GM18499 (cell line): ENCODE measurements at regions not wholly inside any gene's neighbourhood (a gene's known extent, or its start where the extent isn't known, plus 50 kb on each side); places are given as distances from the start of the nearest gene placed in this dataset.

Experiments
- ATAC-seq: cut with Tn5 transposase; IDR thresholded peaks from one replicate; pipeline ENCODE4 v1.9.1; 2021; ENCODE audit warnings: moderate number of reproducible peaks; ENCODE audit not compliant: insufficient read depth, unreplicated experiment

DNA sequence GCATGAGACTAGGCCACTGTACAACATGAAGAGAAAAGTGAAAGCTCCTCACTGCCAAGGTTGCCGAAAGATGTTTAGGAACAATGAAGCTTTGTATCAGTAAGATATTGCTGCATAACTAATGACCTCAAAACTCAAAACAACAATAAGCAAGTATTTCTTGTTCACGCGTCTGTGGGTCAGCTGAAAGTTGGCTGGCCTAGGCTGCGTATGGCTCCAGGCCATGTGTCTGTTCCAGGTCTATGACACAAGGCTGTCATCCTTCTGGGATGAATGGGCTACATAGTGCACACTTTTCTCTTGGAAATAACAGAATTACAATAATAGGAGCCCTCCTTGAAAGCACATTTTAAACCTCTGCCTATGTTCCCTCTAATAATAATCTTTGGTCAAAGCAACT is 515.9 kb downstream of the PLPP3 start:
- ATAC-seq: no peak

DNA sequence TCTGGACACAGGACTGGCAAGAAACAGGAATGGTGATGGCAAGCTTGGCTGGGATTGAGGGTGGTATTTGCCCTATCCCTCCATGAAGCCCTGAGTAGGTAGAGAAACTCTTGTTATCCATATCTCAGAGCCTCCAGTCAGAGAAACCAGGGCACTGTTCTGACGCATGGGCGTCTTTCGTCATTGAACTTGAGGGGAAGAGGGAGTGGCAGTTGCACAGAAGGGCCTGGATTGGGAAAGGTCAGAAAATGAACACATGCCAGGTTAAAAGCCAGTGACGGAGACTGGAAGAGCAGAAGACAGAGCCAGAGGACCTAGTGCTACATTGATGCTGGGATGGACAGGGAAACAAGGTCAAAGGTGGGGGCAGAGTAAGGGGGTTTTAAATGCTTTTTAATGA is 516.7 kb downstream of the PLPP3 start:
- no peak for ATAC-seq

DNA sequence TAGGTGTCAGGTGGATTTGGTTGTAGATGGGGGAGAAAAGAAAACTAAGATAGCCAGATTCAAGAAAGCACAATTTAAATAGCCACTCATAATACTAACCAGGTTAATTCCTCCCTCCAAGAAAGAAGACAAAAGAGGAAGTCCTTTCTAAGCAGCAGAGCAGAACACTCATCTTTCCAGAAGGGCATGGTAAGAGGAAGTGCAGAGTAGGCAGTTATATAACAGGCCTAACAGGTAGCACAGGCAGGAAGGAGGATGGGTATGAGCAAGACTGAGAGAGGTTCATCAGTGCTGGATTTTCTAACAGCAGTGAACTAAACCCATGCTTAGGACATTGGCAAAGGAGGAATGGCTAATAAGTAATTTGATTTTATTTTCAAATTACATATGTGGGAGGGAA is 517.5 kb downstream of the PLPP3 start:
- ATAC-seq: no peak

DNA sequence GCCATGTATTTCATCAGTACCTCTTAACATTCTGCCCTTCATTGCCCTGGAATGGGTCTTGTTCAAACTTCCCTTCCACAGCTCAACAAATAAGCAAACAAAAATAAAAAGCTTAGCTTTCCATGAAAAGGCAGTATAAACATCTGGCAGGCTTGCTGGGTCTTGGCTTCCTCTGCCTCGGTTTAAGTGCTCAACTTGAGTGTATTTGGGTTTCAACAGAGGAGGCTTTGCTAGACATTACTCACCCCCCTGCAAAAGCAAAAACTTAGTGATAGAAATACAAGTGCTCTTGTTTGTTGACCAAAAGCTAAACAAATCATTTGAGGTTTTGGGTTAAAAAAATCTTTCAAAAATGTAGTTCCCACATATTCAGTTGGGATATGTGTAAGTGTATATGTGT is 518.5 kb downstream of the PLPP3 start:
- ATAC-seq: no peak

DNA sequence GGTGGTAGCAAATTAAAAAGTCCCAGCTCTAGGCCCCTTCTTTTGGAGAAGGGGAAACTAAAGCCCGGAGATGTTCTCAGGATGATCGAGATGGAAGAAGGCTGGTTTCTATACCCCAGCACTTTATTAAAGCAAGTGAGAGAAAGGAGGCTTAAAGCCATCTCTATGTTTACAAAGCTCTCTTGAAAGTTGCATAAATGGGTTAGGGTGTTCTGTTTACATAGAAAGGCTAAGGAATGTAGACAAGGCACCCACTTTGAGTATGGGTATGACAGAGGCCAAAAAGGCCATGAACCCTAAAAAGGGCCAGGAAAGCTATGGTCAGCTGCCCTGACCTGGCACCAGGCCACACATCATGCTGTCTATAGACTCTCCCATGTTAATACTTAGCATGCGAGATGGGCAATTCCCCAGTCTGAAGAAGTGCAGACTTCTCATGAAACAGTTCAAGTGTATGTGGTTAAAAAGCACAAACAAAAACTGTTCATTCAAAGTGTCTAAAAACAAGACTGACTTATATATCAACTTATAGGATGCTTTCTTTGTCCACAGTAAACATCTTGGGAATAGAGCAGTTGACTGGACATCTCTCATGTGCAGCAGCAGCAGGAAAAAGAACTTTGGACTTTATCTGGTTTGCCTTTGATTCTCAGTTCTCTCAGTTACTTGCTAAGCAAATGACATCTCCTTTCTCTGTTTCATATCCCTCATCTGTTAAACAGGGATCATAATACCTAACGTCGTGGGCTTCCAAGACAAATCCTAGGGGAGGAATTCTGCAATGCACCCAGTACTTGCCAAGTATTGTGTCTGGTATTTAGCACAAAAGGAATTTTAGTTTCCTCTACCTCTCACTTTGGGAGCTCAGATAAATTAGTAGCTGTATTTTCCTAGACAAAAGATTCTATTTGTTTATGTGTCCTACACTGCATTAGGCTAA is 521.6 kb downstream of the PLPP3 start:
- ATAC-seq: no peak

DNA sequence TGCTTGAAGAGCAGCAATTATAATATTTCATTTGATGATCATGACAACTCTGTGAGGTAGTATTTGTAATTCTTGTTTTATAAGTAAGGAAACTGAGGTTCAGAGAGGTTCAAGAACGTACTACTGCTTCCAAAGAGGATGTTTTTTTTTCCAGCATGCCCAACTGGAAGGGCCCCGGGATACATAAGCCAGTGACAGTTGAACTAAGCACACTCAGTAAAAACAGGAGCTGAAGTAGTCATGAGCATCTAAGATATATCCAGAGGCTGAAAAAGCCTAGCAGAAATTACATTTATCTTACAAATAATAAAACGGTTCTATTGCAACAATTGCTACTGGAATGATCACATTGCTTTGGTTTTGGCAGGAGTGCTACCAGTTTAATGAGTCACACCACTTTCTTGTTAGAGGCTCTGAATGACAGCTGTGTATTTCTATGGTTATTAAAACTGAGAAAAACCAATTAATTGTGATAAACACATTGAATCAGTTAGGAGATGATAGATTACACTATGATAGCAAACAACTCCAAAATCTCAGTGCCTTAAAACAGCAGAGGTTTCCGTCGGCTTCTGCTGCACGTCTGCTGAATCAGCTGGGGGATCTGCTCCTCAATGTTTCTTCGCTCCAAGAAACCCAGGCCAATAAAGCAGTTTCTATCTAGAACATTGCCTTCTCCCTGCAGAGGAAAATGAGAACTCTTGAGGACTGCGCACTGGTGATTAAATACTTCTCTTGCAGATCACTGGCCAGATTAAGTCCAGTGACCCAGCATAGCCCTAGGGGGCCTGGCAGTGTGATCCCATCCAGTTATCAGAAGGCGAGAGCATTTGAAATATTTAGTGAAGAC is 522.7 kb downstream of the PLPP3 start:
- no peak for ATAC-seq

DNA sequence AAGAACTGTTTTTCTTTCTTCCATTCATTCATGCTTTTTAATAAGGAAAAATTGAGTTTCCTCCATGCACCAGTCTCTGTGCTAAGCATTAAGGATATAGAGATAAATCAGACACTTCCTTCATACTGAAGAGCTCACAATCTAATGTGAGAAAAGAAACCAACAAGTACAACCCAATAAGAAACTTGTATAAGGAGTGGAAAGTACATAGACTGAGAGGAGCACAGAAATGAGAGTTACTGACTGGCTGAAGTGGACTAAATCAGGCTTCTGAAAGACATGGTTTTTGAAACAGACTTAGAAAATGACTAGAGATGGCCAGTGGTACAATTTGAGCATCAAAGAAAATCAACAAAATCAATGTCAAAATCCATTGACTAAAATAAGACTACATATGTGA is 524.4 kb downstream of the PLPP3 start:
- ATAC-seq: no peak

DNA sequence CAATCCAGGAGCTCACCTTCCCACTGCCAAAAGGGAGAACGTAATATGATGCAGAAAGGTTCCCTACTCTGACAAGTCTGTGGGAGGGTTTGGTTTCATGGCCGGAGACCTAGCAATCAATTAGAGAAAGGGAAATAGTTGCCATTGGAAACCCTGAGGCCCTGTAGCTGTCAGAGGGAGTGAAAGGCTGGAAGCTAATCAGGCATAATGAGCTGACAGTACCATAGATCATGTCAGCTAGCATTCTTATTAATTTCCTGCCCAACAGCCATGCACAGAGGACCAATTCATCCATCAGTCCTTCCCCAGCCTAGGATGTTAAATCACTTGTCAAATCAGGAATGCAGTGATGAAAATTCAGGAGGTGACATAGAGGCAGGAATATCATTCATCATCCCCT is 527.3 kb downstream of the PLPP3 start:
- no peak for ATAC-seq

DNA sequence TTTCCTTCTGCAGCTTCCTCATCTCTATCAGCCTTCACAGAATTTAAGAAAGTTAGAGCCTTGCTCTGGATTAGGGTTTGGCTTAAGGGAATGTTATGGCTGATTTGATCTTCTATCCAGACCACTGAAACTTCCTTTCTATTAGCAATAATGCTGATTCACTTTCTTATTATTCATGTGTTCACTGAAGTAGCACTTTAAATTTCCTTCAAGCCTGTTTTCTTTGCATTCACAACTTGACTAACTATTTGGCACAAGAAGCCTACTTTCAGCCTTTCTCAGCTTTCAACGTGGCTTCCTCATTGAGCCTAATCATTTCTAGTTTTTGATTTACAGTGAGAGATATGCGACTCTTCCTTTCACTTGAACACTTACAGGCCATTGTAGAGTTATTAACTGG is 528.5 kb downstream of the PLPP3 start:
- no peak for ATAC-seq

DNA sequence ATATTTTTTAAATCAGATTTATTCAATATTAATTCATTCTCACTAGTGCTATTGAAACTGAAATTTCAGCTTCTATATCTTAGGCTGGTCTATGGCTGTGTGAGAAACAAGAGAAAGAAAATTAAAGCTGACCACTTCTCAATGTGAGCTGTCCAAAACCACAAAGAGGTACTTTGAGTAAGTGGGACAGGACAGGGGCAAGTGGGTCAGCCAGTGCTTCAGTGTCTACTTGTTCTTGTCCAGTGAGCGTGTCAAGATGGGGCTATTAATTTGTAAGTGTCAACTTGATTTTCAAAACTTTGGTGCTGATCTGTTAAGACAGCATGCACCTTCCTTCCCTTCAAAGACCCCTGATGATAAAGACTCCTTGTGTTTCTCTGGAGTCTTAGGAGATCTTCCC is 533.9 kb downstream of the PLPP3 start:
- no peak for ATAC-seq

DNA sequence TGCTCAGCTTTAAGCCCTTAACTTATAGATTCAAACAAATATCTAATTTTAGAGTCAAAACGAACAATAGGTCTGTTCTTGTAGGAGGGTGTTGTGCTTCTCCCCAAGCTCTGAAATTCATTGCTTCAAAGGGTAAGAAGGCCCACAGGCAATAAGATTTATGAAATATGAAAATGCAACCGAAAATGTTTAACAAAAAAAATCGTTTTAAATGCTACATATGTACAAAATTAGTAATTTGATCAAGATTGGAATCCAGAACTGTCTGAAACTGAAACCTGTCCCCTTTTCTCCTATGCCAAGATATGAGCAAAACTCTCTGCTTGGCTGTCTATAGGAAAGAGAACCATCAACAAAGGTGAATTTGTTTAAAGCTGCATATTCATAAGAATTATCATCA is 534.3 kb downstream of the PLPP3 start:
- no peak for ATAC-seq

DNA sequence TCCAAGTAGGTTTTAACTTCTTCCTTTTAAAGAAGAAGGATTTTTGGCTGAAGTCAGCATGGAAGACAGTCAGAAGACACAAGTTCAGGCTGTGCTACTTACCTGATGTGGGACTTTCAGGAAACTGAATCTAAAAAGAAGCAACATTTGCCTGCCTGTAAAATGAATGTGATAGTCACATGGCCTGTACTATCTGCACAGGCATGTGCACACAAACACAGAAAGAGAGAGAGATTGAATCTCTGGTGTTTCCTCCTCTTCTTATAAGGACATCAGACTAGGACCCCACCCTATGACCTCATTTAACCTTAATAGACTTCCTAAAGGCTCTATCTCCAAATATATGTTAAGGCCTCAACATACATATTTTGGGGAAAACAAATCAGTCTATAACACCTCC is 542.9 kb downstream of the PLPP3 start:
- ATAC-seq: no peak

DNA sequence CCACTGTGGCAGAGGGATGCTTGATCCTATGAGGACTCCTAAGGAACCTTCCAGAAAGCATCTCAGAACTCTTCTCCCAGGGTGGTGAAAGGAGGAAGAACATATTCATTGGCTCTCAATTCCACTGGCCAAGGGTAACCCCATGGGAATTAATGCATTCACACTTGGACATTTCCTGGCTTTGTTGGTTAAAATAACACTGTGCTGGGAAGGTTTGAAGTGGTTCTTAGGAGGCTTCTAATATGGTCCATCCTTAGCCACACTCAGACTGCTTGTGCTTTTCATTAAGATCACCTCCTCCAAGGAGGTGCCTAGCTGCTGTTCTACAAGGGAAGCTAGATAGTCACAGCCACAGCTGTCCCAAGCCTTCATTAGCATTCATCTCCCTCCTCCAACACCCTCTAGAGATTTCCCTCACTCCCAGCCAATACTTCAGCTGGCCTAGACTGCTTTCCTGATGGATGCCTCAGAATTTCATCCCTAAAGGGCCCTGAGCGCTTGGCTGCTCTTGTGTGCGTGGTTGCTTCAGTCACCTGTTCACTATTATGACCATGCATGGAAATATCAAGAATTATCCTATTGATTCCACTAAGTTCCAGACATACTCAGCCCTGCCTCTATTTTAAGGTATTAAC is 544.4 kb downstream of the PLPP3 start:
- ATAC-seq: no peak

DNA sequence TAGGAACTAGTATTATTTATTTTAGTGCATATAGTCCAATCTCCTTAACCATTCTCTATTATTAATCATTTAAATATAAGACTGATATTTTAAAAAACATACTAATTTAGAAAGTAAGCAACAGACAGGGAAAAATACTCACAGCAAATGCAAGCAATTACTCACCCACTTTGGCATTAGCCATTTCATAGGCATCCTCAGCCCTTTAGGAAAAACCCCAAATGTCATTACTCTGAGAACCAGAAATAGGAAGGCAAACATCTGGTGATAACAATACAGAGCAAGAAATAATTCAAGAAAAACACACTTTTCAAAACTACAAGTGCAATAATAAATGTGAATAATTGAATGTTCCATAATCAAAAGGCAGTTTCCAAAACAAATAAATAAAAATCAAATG is 545.1 kb downstream of the PLPP3 start:
- ATAC-seq: no peak

DNA sequence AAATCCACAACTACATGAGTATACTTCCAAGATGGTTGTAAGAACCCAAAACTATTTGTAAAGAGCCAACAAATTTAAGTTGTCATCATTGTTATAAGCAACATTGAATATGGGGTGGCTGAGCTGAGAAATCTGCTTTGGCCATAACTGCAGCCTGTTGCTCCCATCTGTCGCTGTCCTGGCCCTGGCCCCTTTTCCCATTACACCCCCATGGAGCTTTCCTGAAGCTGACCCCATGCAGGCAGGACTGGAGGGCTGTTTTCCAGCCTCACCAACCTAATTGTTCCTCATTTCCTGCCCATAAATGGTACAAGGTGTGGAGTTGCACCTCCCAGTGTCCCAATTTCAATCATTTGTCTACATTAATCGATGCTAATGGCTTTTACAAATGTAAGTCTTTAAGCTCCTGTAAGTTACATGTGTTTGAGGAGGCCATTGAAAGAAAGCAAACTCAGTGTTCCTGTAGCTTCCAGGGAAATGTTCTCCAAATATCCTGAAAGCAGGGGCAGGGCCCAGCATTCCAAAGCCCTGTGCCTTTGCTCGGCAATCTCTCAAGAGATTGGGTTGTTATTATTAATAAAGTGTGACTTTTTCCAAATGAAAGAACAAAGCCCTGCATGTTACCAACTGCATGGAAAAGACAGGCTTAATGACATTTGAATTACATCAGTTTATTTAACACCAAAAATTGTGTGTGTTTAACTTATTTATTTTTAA is 545.9 kb downstream of the PLPP3 start:
- no peak for ATAC-seq

DNA sequence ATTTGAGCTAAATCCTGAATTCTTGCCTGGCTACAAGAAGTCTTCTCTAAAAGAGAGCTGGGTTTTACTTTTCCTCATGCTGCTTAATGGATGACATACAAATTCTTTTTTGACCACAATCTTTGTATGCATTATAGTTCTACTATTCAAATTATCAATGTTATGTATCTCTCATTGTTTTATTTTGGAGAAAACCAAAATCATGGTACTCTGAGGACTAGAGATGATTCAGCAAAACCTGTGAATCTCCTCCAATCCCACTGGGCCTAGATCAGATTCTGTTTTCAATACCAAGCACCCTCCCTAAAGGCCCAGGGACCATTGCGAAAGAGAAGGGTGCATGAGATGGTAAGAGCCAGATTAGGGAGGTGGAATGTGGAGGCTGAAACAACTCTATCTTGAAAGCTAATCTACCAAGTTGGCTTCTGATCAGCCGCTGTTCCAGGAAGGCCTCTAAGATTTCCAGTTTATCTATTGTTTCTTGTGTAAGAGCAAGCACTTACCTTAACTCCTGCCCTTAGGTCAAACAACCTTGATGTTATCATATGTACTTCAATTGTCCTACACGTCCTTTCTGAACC is 547.2 kb downstream of the PLPP3 start:
- no peak for ATAC-seq

DNA sequence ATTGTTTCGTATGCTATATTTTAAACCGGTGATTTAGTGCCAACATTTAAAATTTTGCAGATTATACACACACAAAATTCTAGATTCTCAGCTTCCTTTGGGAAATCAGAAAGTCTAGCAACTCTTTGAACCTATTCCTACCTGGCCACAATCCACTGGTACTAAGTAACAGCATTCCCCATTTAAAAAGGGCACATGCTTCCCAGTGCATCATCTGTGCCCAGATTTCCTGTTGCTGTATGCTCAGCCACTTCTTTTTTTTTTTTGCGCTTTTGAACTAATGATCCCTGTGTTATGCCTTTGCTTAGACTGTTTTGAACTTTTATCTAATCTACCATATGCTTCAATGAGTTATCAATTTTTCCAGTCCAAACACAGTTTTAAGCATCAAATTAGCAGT is 548.4 kb downstream of the PLPP3 start:
- no peak for ATAC-seq

DNA sequence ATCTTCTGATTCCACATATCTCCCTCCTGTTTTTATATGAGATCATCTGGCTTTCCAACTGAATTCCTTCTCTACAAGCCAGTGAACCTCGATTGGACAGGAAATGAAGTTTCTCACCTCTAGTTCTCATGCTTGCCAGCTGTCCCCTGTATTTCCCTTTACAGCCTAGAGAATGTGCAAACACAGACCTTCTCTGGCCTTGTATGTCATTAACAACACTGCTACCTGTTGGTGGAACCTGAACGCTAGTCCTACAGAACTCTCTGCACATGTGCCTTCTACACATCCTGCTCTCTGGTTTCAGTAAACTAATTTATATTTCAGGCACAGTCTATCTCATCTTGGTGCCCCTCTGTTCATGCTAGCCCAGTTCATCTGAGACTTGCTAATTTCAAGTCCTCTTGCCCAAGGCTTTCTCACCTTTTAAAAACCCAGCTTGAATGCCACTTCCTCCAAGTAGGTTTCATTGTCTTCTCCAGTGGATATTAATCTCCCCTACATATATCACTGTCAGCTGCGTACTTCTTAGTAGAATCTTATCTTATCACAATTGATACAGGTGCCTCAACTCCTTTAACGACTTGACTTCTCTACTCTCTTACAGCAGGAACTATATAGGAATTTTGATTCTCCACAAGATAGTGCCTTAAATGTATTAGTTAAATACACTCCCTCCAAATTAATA is 549.9 kb downstream of the PLPP3 start:
- ATAC-seq: no peak

DNA sequence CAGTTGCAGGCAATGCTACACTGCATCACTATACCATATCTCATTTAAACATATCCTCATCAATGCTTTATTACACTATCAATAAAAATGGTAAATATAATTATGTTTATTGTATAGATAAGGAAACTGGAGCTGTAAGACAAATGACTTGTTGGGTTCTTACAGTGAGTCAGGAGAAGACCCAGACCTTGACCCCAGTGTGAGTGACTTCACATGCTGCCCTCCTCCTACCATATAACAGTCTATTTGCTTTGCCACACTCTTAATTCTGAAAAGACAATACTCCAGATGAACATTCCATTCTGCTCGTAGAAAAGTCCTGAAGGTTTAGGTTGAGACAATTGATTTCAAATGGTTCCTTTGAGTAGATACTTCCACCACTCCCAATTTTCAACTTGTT is 550.5 kb downstream of the PLPP3 start:
- ATAC-seq: no peak
